PC-9 (cell line): ENCODE measurements at regions not wholly inside any gene's neighbourhood (a gene's known extent, or its start where the extent isn't known, plus 50 kb on each side); places are given as distances from the start of the nearest gene placed in this dataset.

ENCODE experiments used
- BruUV-seq: library from RNA; stranded (reverse); fragments of 400-500 nt; replicated peaks from 2 replicates; lab custom pipeline; 2021; lab: Mats Ljungman, UMichigan
- CTCF ChIA-PET: fragments of 300-600 bp; sonication (Branson Sonifier 250); formaldehyde crosslinking; loops from one replicate; lab custom pipeline; 2022; ENCODE audit warnings: antibody characterized with exemption; lab: Charles Lee
- POLR2A ChIA-PET: fragments of 300-600 bp; sonication (Branson Sonifier 250); formaldehyde crosslinking; loops from one replicate; lab custom pipeline; 2022; ENCODE audit warnings: antibody characterized with exemption; ENCODE audit not compliant: unreplicated experiment; lab: Charles Lee
- DNase-seq, 2 experiments: peaks; one replicate each; pipeline versions ENCODE4 v3.0.0 to v3.0.0-alpha.2; 2015 to 2022; ENCODE audit warnings: mixed read lengths in 1 of 2
- H2AFZ ChIP-seq: fragments of 200-600 bp; sonication (generic); 2 replicates; pipeline ENCODE4 v1.8.1; 2017; ENCODE audit warnings: antibody characterized with exemption
- H3F3A ChIP-seq: fragments of 200-600 bp; sonication (generic); 2 replicates; pipeline ENCODE4 v1.8.1; 2017; ENCODE audit warnings: antibody characterized with exemption, mild to moderate bottlenecking, low read depth; ENCODE audit not compliant: insufficient read depth
- H3K27ac ChIP-seq: fragments of 200-600 bp; sonication (generic); 2 replicates; pipeline ENCODE4 v1.6.1; 2016; ENCODE audit warnings: mixed run types
- H3K27me3 ChIP-seq: fragments of 200-600 bp; sonication (generic); 2 replicates; pipeline ENCODE4 v1.6.1; 2016; ENCODE audit warnings: low read depth, mixed run types; ENCODE audit not compliant: insufficient read depth
- H3K36me3 ChIP-seq: fragments of 200-600 bp; sonication (generic); 2 replicates; pipeline ENCODE4 v1.6.1; 2016; ENCODE audit warnings: low read depth, mixed run types
- H3K4me1 ChIP-seq: fragments of 200-600 bp; sonication (generic); replicated peaks from 2 replicates; pipeline ENCODE4 v1.6.1; 2016; ENCODE audit warnings: mixed run types; ENCODE audit not compliant: insufficient read depth
- H3K4me2 ChIP-seq: fragments of 200-600 bp; sonication (generic); 2 replicates; pipeline ENCODE4 v1.6.1; 2017; ENCODE audit warnings: mixed run types
- H3K4me3 ChIP-seq: fragments of 200-600 bp; sonication (generic); 2 replicates; pipeline ENCODE4 v1.6.1; 2016; ENCODE audit warnings: mixed run types
- H3K79me2 ChIP-seq: fragments of 200-600 bp; sonication (generic); 2 replicates; pipeline ENCODE4 v1.6.1; 2017; ENCODE audit warnings: low read depth, mixed run types
- H3K9me2 ChIP-seq: fragments of 200-600 bp; sonication (generic); 2 replicates; pipeline ENCODE4 v1.8.1; 2017; ENCODE audit warnings: mild to moderate bottlenecking; ENCODE audit not compliant: insufficient read depth
- H3K9me3 ChIP-seq: fragments of 200-600 bp; sonication (generic); 2 replicates; pipeline ENCODE4 v1.8.1; 2016; ENCODE audit warnings: low read depth; ENCODE audit not compliant: insufficient read depth
- H4K20me1 ChIP-seq: fragments of 200-600 bp; sonication (generic); 2 replicates; pipeline ENCODE4 v1.8.1; 2017; ENCODE audit not compliant: insufficient read depth
- CTCF ChIP-seq: fragments of 200-600 bp; sonication (generic); conservative IDR thresholded peaks from 2 replicates; pipeline ENCODE4 v1.6.1; 2017; ENCODE audit warnings: mixed run types, antibody characterized with exemption, mild to moderate bottlenecking, moderate library complexity
- EZH2 ChIP-seq: fragments of 200-600 bp; sonication (generic); IDR thresholded peaks from 2 replicates; pipeline ENCODE4 v1.8.0; 2017; ENCODE audit warnings: antibody characterized with exemption, low read depth
- intact Hi-C: fragments of 100-400 bp; cut with micrococcal nuclease; formaldehyde crosslinking; loops from one replicate; pipeline ENCODE4 v1.10.0; 2022; ENCODE audit not compliant: unreplicated experiment

- intact Hi-C loops = no loop called here
- Histone ChIP-seq H3K9me3 (peaks cover 23% of the 10 kb centered on the region), H3K4me2 (no peak overlapping the region), H2AFZ (no peak overlapping the region), H3F3A (no peaks in the 10 kb centered on the region), H3K79me2 (no peaks in the 10 kb centered on the region), H3K27ac (no peak overlapping the region), H3K9me2 (peaks cover 4% of the 10 kb centered on the region; the same call in 1 of the 2 replicates), H3K27me3 (peaks cover 45% of the 10 kb centered on the region), H3K4me1 (no peaks in the 10 kb centered on the region), H3K4me3 (no peak overlapping the region), H3K36me3 (no peaks in the 10 kb centered on the region), H4K20me1 (no peaks in the 10 kb centered on the region; the same call in 1 of the 2 replicates)
- CTCF ChIA-PET = no interaction called here
- TF ChIP-seq CTCF (no peak), EZH2 (no peak)
- DNase-seq = no peak
- no TSS peak for BruUV-seq
- POLR2A ChIA-PET = no interaction called here
These were observed 140.3 kb downstream of the NDUFA10 start for GRCh38 chr2:239884875-239885274.

GRCh38 chr2:239884051-239884405 lies 141.1 kb downstream of the NDUFA10 start:
- intact Hi-C loops = no loop called here

GRCh38 chr2:239883326-239884050 lies 141.7 kb downstream of the NDUFA10 start:
- Histone ChIP-seq H3K4me3 (no peak overlapping the region), H3K36me3 (no peaks in the 10 kb centered on the region), H3K9me2 (peaks cover 4% of the 10 kb centered on the region; the same call in 1 of the 2 replicates), H3K27ac (no peak overlapping the region), H3K4me2 (no peak overlapping the region), H4K20me1 (no peaks in the 10 kb centered on the region; the same call in 1 of the 2 replicates), H3F3A (no peaks in the 10 kb centered on the region), H3K4me1 (no peaks in the 10 kb centered on the region), H3K9me3 (peaks cover 23% of the 10 kb centered on the region), H3K79me2 (no peaks in the 10 kb centered on the region), H2AFZ (no peak overlapping the region), H3K27me3 (peaks cover 48% of the 10 kb centered on the region)
- POLR2A ChIA-PET = no interaction called here
- no peak for DNase-seq
- no TSS peak for BruUV-seq
- CTCF ChIA-PET = no interaction called here
- TF ChIP-seq CTCF (no peak), EZH2 (no peak)
- intact Hi-C loops = loop anchor here (2.0 kb wide), 1 partner anchor 847 kb away; no protein-coding TSS in a partner anchor

More at GRCh38 chr2:239884051-239884405, 141.1 kb downstream of the NDUFA10 start:
- H3K4me1 ChIP-seq = no peaks in the 10 kb centered on the region
- TF ChIP-seq EZH2 (no peak), CTCF (no peak)
- no peaks in the 10 kb centered on the region for H3K79me2 ChIP-seq
- no peak overlapping the region for H3K27ac ChIP-seq
- CTCF ChIA-PET = no interaction called here
- no peak overlapping the region for H2AFZ ChIP-seq
- no peak overlapping the region for H3K4me3 ChIP-seq
- H3K4me2 ChIP-seq = no peak overlapping the region
- H3K9me3 ChIP-seq = peaks cover 23% of the 10 kb centered on the region
- peaks cover 4% of the 10 kb centered on the region; the same call in 1 of the 2 replicates for H3K9me2 ChIP-seq
- H3K27me3 ChIP-seq = peaks cover 45% of the 10 kb centered on the region
- H4K20me1 ChIP-seq = no peaks in the 10 kb centered on the region; the same call in 1 of the 2 replicates
- POLR2A ChIA-PET = no interaction called here
- DNase-seq = no peak
- H3K36me3 ChIP-seq = no peaks in the 10 kb centered on the region
- no peaks in the 10 kb centered on the region for H3F3A ChIP-seq
- no TSS peak for BruUV-seq
